Aorta (tissue), 5 donors: ENCODE measurements at regions not wholly inside any gene's neighbourhood (a gene's known extent, or its start where the extent isn't known, plus 50 kb on each side); places are given as distances from the start of the nearest gene placed in this dataset.
"Not testable (repeated sequence)": the region's sequence is repeated elsewhere in the genome, so short reads cannot be mapped to it uniquely, and the experiment has no call there.

Source experiments
- ATAC-seq: fragments of 200-7000 bp; cut with Tn5 transposase; one replicate; pipeline ENCODE4 v1.9.1; 2022; ENCODE audit warnings: moderate library complexity; ENCODE audit not compliant: low FRiP score
- DNase-seq, 2 donors: peaks; one replicate each; pipeline ENCODE4 v3.0.0-alpha.2; 2020
- H3K27ac ChIP-seq, 2 donors: one replicate each; pipeline ENCODE4 v1.5.1; 2013; ENCODE audit warnings: low read length in 2 of 2, mild to moderate bottlenecking in 2 of 2, moderate library complexity in 2 of 2, control low read depth in 1 of 2, inconsistent platforms in 1 of 2, low read depth in 1 of 2
- H3K27me3 ChIP-seq, 2 donors: one replicate each; pipeline ENCODE4 v1.6.1; 2013; ENCODE audit warnings: control low read depth in 1 of 2, low read length in 1 of 2, mild to moderate bottlenecking in 1 of 2, moderate library complexity in 1 of 2; ENCODE audit not compliant: insufficient read depth in 2 of 2, control insufficient read depth in 1 of 2
- H3K36me3 ChIP-seq, 2 donors: one replicate each; pipeline ENCODE4 v1.6.1; 2013; ENCODE audit warnings: control low read depth in 1 of 2, low read length in 1 of 2, mild to moderate bottlenecking in 1 of 2; ENCODE audit not compliant: insufficient read depth in 2 of 2, control insufficient read depth in 1 of 2
- H3K4me1 ChIP-seq, 2 donors: one replicate each; pipeline ENCODE4 v1.6.1; 2013; ENCODE audit warnings: low read length in 2 of 2, control low read depth in 1 of 2, mild to moderate bottlenecking in 1 of 2, moderate library complexity in 1 of 2; ENCODE audit not compliant: insufficient read depth in 2 of 2, control insufficient read depth in 1 of 2
- H3K4me3 ChIP-seq, 2 donors: one replicate each; pipeline ENCODE4 v1.5.1; 2013; ENCODE audit warnings: low read length in 2 of 2, control low read depth in 1 of 2, mild to moderate bottlenecking in 1 of 2
- H3K9me3 ChIP-seq: one replicate; pipeline ENCODE4 v1.6.1; 2013; ENCODE audit warnings: mild to moderate bottlenecking, low read length; ENCODE audit not compliant: control insufficient read depth
- WGBS, 2 donors: extraction: QIAGEN DNeasy Blood & Tissue Kit; methylation state at CpG; one replicate each; pipeline ENCODE4 v1.1.7; 2013; 5-methylcytosine and 5-hydroxymethylcytosine counted together
- intact Hi-C, 2 donors: fragments of 100-400 bp; cut with DNase I; formaldehyde crosslinking; loops; one replicate each; pipeline versions ENCODE4 v1.14.2 to v1.15.0; 2022
- donor health status: healthy with polysubstance abuse.
- donor health status: Bipolar disorder and iron deficiency.
- donor health status: DM: no; HTN: no; CAD: no.
- donor health status: DM: no; HTN: no; CAD: no.
- donor health status: DM: yes; HTN: yes; CAD: no.

- intact Hi-C loops = no loop called here
- Histone ChIP-seq H3K27me3 (no peaks in the 10 kb centered on the region), H3K9me3 (no peaks in the 10 kb centered on the region), H3K4me1 (no peaks in the 10 kb centered on the region), H3K4me3 (no peak overlapping the region), H3K36me3 (no peaks in the 10 kb centered on the region), H3K27ac (no peak overlapping the region)
- WGBS, 2 donors = 28 to 39% methylated on average over 3 of the region's 3 CpGs
- ATAC-seq (no peak), DNase-seq (no peak)
These were observed 241.4 kb upstream of the RPS23 start for GRCh38 chr5:82519558-82519957.

GRCh38 chr5:82517544-82518075, 239.5 kb upstream of the RPS23 start:
- Histone ChIP-seq H3K36me3 (no peaks in the 10 kb centered on the region), H3K4me3 (no peak overlapping the region), H3K27me3 (no peaks in the 10 kb centered on the region), H3K27ac (no peak overlapping the region), H3K9me3 (no peaks in the 10 kb centered on the region), H3K4me1 (no peaks in the 10 kb centered on the region)
- DNase-seq (no peak), ATAC-seq (no peak)
- intact Hi-C loops = no loop called here
- WGBS, 2 donors = 96% methylated on average over 4 of the region's 4 CpGs

DNA sequence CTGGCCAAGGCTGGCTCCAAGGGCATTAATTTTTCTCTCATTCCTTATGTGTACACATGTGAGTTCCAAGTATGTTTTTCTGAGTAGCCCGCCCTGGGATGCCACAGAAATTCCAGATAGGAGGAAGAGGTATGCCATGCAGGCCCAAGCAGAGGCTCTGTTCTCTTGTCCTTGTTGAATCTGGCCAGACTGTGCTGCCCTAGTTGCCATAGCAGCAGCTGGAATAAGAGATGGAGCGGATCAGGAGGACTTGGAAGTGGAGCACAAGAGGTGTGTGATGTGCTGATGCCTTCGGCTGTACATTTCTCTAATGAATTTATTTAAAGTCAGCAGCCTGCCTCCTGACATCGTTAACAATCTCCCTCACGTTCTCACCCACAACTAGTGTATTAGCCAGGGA, 235.6 kb upstream of the RPS23 start:
- Histone ChIP-seq H3K9me3 (no peaks in the 10 kb centered on the region), H3K36me3 (no peaks in the 10 kb centered on the region), H3K27me3 (no peaks in the 10 kb centered on the region), H3K4me3 (no peak overlapping the region), H3K27ac (no peak overlapping the region), H3K4me1 (peaks cover 0 to 1% of the 10 kb centered on the region in 2 donors)
- intact Hi-C loops = no loop called here
- no peak for DNase-seq
- no peak for ATAC-seq
- 87 to 88% methylated on average over 5 of the region's 5 CpGs for WGBS, 2 donors

- no peak for DNase-seq
- H3K27me3 ChIP-seq = no peaks in the 10 kb centered on the region
- H3K4me1 ChIP-seq = peaks cover 0 to 1% of the 10 kb centered on the region in 2 donors
- H3K9me3 ChIP-seq = no peaks in the 10 kb centered on the region
- no peak for ATAC-seq
- WGBS, 2 donors = 80 to 88% methylated on average over 2 of the region's 2 CpGs
- no peaks in the 10 kb centered on the region for H3K36me3 ChIP-seq
- intact Hi-C loops = no loop called here
- H3K4me3 ChIP-seq = no peak overlapping the region
- H3K27ac ChIP-seq = no peak overlapping the region
These were observed 233.9 kb upstream of the RPS23 start for GRCh38 chr5:82512025-82512424.

GRCh38 chr5:82511134-82511533, 233.0 kb upstream of the RPS23 start:
- Histone ChIP-seq H3K9me3 (no peaks in the 10 kb centered on the region), H3K4me1 (peaks cover 0 to 1% of the 10 kb centered on the region in 2 donors), H3K27me3 (no peaks in the 10 kb centered on the region), H3K4me3 (no peak overlapping the region), H3K27ac (no peak overlapping the region), H3K36me3 (no peaks in the 10 kb centered on the region)
- ATAC-seq (no peak), DNase-seq (no peak)
- WGBS, 2 donors = 93 to 95% methylated on average over 3 of the region's 3 CpGs
- intact Hi-C loops = no loop called here

- ATAC-seq (no peak), DNase-seq (no peak)
- intact Hi-C loops = no loop called here
- H3K4me3 ChIP-seq = no peak overlapping the region
- WGBS, 2 donors = 70 to 85% methylated on average over 1 of the region's 1 CpG
- peaks cover 0 to 1% of the 10 kb centered on the region in 2 donors for H3K4me1 ChIP-seq
- no peaks in the 10 kb centered on the region for H3K9me3 ChIP-seq
- H3K27ac ChIP-seq = no peak overlapping the region
- no peaks in the 10 kb centered on the region for H3K36me3 ChIP-seq
- H3K27me3 ChIP-seq = no peaks in the 10 kb centered on the region
These were observed 231.6 kb upstream of the RPS23 start for GRCh38 chr5:82509762-82510161.

DNA sequence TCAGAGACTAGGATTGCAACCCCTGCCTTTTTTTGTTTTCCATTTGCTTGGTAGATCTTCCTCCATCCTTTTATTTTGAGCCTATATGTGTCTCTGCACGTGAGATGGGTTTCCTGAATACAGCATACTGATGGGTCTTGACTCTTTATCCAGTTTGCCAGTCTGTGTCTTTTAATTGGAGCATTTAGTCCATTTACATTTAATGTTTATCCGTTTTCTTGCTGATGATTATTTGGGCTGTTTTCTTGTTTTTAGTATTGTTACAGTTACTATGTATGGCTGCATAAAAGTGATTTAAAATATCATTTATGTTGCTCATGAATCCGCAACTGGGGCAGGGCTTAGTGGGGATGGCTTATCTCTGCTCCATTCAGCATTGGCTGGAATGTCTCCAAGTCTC, 228.2 kb upstream of the RPS23 start:
- intact Hi-C loops, ATAC-seq, H3K27ac ChIP-seq, H3K27me3 ChIP-seq, DNase-seq, H3K4me3 ChIP-seq, H3K9me3 ChIP-seq, H3K4me1 ChIP-seq, H3K36me3 ChIP-seq: not testable (repeated sequence)
- WGBS, 2 donors = 92 to 97% methylated on average over 2 of the region's 3 CpGs

- DNase-seq = no peak
- Histone ChIP-seq H3K4me1 (peaks cover 0 to 4% of the 10 kb centered on the region in 2 donors), H3K27me3 (no peaks in the 10 kb centered on the region), H3K36me3 (no peaks in the 10 kb centered on the region), H3K9me3 (no peaks in the 10 kb centered on the region), H3K27ac (no peak overlapping the region), H3K4me3 (no peak overlapping the region)
- WGBS, 2 donors = 61 to 66% methylated on average over 2 of the region's 2 CpGs
- ATAC-seq = no peak
- intact Hi-C loops = no loop called here
These were observed 221.6 kb upstream of the RPS23 start for GRCh38 chr5:82499725-82500244.

DNA sequence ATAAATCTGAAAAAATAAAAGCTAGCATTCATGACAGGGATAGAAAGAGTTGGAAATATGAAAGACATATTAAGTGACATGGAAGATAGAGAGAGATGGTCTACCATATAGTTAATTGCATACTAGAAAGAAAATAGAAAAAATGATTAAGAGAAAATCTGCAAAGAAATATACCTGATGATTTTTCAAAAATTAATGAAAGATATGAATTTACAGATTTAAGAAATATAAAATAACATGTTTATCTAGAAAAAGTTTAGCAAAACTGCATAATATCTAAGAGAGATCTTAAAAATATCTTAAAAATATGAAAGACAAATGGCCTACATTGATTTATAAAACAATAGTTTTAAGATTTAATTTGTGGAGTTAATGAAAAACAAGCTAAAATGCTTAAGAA, 219.1 kb upstream of the RPS23 start:
- Histone ChIP-seq H3K27me3 (no peaks in the 10 kb centered on the region), H3K27ac (no peak overlapping the region), H3K4me3 (no peak overlapping the region), H3K36me3 (no peaks in the 10 kb centered on the region), H3K9me3 (no peaks in the 10 kb centered on the region), H3K4me1 (peaks cover 0 to 4% of the 10 kb centered on the region in 2 donors)
- no peak for ATAC-seq
- no peak for DNase-seq
- intact Hi-C loops = no loop called here
